ENCODE measurements at regions not wholly inside any gene's neighbourhood (a gene's known extent, or its start where the extent isn't known, plus 50 kb on each side); places are given as distances from the start of the nearest gene placed in this dataset.

DNA sequence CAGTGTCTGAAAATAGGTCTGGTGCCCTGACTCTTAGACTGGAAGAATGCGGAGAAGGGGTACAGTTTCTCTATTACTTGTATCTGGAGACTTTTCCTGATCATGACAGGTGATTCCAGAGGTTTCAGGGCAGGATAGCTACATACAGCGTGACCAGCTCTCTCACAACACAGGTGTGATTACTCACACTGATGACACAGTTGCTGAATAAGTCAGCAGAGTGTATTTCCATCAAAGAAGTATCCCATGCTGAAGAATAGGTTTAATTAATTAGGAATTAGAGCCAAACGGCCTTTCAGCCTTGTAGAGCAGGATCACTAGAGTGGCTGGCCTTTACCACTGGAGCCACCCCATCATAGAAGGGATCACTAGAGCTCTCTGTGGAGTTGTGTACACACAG lies 298.6 kb downstream of the LMX1A start:
- no peak overlapping the region for H3K4me3 ChIP-seq (ENCODE audit: low read depth in 1 of 3, low read length in 3 of 3)
- no peaks in the 10 kb centered on the region for H3K4me1 ChIP-seq (ENCODE audit: control insufficient read depth in 4 of 4, insufficient read depth in 4 of 4, low read length in 3 of 4)
- H3K36me3 ChIP-seq (ENCODE audit: control insufficient read depth in 4 of 4, insufficient read depth in 3 of 4, low read depth in 1 of 4, low read length in 3 of 4) = no peaks in the 10 kb centered on the region
- H3K27me3 ChIP-seq (ENCODE audit: control insufficient read depth in 4 of 4, insufficient read depth in 4 of 4, low read length in 3 of 4) = peaks cover 0 to 2% (median 0%) of the 10 kb centered on the region in 4 donors
- TF ChIP-seq TAF1 (conservative IDR thresholded peaks at IDR 0.05) (no peak), JUND (IDR thresholded peaks at IDR 0.05) (no peak), RXRA (IDR thresholded peaks at IDR 0.05) (no peak)
- H3K27ac ChIP-seq (ENCODE audit: low read depth in 1 of 2, low read length in 2 of 2) = no peak overlapping the region
- DNase-seq (ENCODE audit: low spot score) = no peak
- H3K9me3 ChIP-seq (ENCODE audit: control insufficient read depth in 4 of 4, low read length in 3 of 4) = no peaks in the 10 kb centered on the region
- WGBS = 57% methylated on average over 3 of the region's 3 CpGs
- no peak overlapping the region for H3K9ac ChIP-seq (ENCODE audit: low read depth in 1 of 2, low read length in 2 of 2)

DNA sequence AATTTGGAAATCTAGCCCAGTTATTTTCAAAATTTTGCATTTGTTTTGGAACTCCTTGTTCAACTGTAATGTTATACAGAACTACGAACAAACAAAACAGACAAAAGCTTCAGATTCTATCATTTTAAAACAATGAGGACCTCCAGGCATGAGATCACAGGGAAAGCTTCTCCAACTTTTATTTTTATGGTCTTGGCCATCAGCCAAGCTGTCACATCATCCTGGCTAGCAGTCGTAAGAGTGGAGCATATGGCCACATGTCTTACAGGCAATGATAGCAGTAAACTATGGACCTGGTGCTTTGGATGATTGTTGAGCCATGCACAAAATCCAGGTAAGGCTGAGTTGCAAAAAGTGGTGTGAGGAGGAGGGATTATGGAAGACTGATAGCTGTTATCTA lies 299.6 kb downstream of the LMX1A start:
- Histone ChIP-seq H3K9me3 (ENCODE audit: control insufficient read depth in 4 of 4, low read length in 3 of 4) (no peaks in the 10 kb centered on the region), H3K27me3 (ENCODE audit: control insufficient read depth in 4 of 4, insufficient read depth in 4 of 4, low read length in 3 of 4) (peaks cover 0 to 5% (median 0%) of the 10 kb centered on the region in 4 donors), H3K4me3 (ENCODE audit: low read depth in 1 of 3, low read length in 3 of 3) (no peak overlapping the region), H3K27ac (ENCODE audit: low read depth in 1 of 2, low read length in 2 of 2) (no peak overlapping the region), H3K4me1 (ENCODE audit: control insufficient read depth in 4 of 4, insufficient read depth in 4 of 4, low read length in 3 of 4) (no peaks in the 10 kb centered on the region), H3K9ac (ENCODE audit: low read depth in 1 of 2, low read length in 2 of 2) (no peak overlapping the region), H3K36me3 (ENCODE audit: control insufficient read depth in 4 of 4, insufficient read depth in 3 of 4, low read depth in 1 of 4, low read length in 3 of 4) (no peaks in the 10 kb centered on the region)
- WGBS = 66% methylated on average over 2 of the region's 2 CpGs
- no peak for TF ChIP-seq GABPA (IDR thresholded peaks at IDR 0.05 in 1 of 2, conservative IDR thresholded peaks at IDR 0.05 in 1 of 2)
- TF ChIP-seq RAD21 (IDR thresholded peaks at IDR 0.05) = no peak
- no peak for TF ChIP-seq EGR1 (IDR thresholded peaks at IDR 0.05; ENCODE audit: low read depth in 2 of 2)
- TF ChIP-seq RXRA (IDR thresholded peaks at IDR 0.05) = no peak
- no peak for TF ChIP-seq JUND (IDR thresholded peaks at IDR 0.05)
- TF ChIP-seq FOXA2 (IDR thresholded peaks at IDR 0.05) = no peak
- no peak for DNase-seq (ENCODE audit: low spot score)

DNA sequence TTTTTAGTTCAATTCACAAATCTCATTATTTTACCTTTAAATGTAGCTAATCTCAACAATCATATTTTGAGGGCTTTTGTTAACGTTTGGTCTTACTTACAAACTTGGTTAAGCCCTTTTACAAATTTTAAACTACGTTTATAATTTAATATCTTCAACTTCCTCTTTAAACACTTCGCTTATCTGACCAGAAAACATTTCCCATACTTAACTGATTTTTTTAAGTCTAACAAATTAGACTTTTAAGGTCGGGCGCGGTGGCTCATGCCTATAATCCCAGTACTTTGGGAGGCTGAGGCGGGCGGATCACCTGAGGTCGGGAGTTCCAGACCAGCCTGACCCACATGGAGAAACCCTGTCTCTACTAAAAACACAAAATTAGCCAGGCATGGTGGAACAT lies 300.9 kb downstream of the LMX1A start:
- no peak overlapping the region for H3K9ac ChIP-seq (ENCODE audit: low read depth in 1 of 2, low read length in 2 of 2)
- peaks cover 0 to 5% (median 0%) of the 10 kb centered on the region in 4 donors for H3K27me3 ChIP-seq (ENCODE audit: control insufficient read depth in 4 of 4, insufficient read depth in 4 of 4, low read length in 3 of 4)
- TF ChIP-seq EGR1 (IDR thresholded peaks at IDR 0.05; ENCODE audit: low read depth in 2 of 2) (no peak), HNF4G (IDR thresholded peaks at IDR 0.05) (no peak), HNF4A (conservative IDR thresholded peaks at IDR 0.05) (no peak), YY1 (IDR thresholded peaks at IDR 0.05) (no peak), MAX (IDR thresholded peaks at IDR 0.05) (no peak), ZBTB33 (IDR thresholded peaks at IDR 0.05) (no peak), RXRA (IDR thresholded peaks at IDR 0.05) (no peak), RAD21 (IDR thresholded peaks at IDR 0.05) (no peak), ATF3 (IDR thresholded peaks at IDR 0.05) (no peak), JUND (IDR thresholded peaks at IDR 0.05) (no peak), CTCF (IDR thresholded peaks at IDR 0.05; ENCODE audit: low read depth, low read length, missing input control) (no peak), FOXA1 (IDR thresholded peaks at IDR 0.05) (no peak), FOXA2 (IDR thresholded peaks at IDR 0.05) (no peak), TAF1 (conservative IDR thresholded peaks at IDR 0.05) (no peak)
- no peaks in the 10 kb centered on the region for H3K4me1 ChIP-seq (ENCODE audit: control insufficient read depth in 4 of 4, insufficient read depth in 4 of 4, low read length in 3 of 4)
- no peaks in the 10 kb centered on the region for H3K9me3 ChIP-seq (ENCODE audit: control insufficient read depth in 4 of 4, low read length in 3 of 4)
- no peak overlapping the region for H3K27ac ChIP-seq (ENCODE audit: low read depth in 1 of 2, low read length in 2 of 2)
- no peak overlapping the region for H3K4me3 ChIP-seq (ENCODE audit: low read depth in 1 of 3, low read length in 3 of 3)
- no peaks in the 10 kb centered on the region for H3K36me3 ChIP-seq (ENCODE audit: control insufficient read depth in 4 of 4, insufficient read depth in 3 of 4, low read depth in 1 of 4, low read length in 3 of 4)
- 69% methylated on average over 9 of the region's 9 CpGs for WGBS
- no peak for DNase-seq (ENCODE audit: low spot score)

Measured in liver (tissue), 8 donors.